H1 (cell line): ENCODE measurements at regions not wholly inside any gene's neighbourhood (a gene's known extent, or its start where the extent isn't known, plus 50 kb on each side); places are given as distances from the start of the nearest gene placed in this dataset.

Experiments
- CTCF ChIA-PET: fragments of 300-600 bp; sonication (Branson Sonifier 250); formaldehyde crosslinking; loops from one replicate; lab custom pipeline; 2021; ENCODE audit not compliant: partially characterized antibody; lab: Charles Lee
- POLR2A ChIA-PET: fragments of 300-600 bp; sonication (Branson Sonifier 250); formaldehyde crosslinking; loops from one replicate; lab custom pipeline; 2021; ENCODE audit warnings: inconsistent platforms; ENCODE audit not compliant: partially characterized antibody; lab: Charles Lee
- DNase-seq, 2 experiments: peaks; one replicate each; pipeline versions ENCODE4 v3.0.0 to v3.0.0-alpha.2; 2010 to 2022; ENCODE audit warnings: low spot score in 2 of 2, low read depth in 1 of 2, mixed read lengths in 1 of 2
- FAIRE-seq: peaks from 2 replicates; lab custom pipeline; 2011; peaks lifted over from hg19 to GRCh38; lab: Jason Lieb, UNC
- H2AFZ ChIP-seq: 2 replicates; pipeline ENCODE4 v1.8.1; 2012; ENCODE audit warnings: low read length, inconsistent platforms
- H2AK5ac ChIP-seq: 2 replicates; pipeline ENCODE4 v1.6.1; 2013; ENCODE audit warnings: low read depth, low read length
- H2BK120ac ChIP-seq: replicated peaks from 2 replicates; pipeline ENCODE3; 2013; ENCODE audit warnings: low read depth, low read length, inconsistent platforms
- H2BK12ac ChIP-seq: 2 replicates; pipeline ENCODE4 v1.6.1; 2013; ENCODE audit warnings: low read depth, low read length
- H2BK15ac ChIP-seq: 2 replicates; pipeline ENCODE4 v1.6.1; 2013; ENCODE audit warnings: low read length
- H2BK20ac ChIP-seq: 2 replicates; pipeline ENCODE4 v1.6.1; 2013; ENCODE audit warnings: low read length
- H2BK5ac ChIP-seq: 2 replicates; pipeline ENCODE4 v1.6.1; 2013; ENCODE audit warnings: low read depth, low read length
- H3K14ac ChIP-seq: 2 replicates; pipeline ENCODE4 v1.6.1; 2013; ENCODE audit warnings: inconsistent platforms; ENCODE audit not compliant: insufficient read length
- H3K18ac ChIP-seq: 2 replicates; pipeline ENCODE4 v1.6.1; 2013; ENCODE audit warnings: low read length; ENCODE audit errors: extremely low read depth
- H3K23ac ChIP-seq: 2 replicates; pipeline ENCODE4 v1.6.1; 2013; ENCODE audit warnings: inconsistent platforms; ENCODE audit not compliant: insufficient read length
- H3K23me2 ChIP-seq: 2 replicates; pipeline ENCODE4 v1.6.1; 2013; ENCODE audit warnings: low read depth, low read length
- H3K27ac ChIP-seq: 2 replicates; pipeline ENCODE4 v1.6.1; 2011; ENCODE audit warnings: low read depth, low read length, inconsistent platforms
- H3K27me3 ChIP-seq, 4 experiments: replicated peaks in 1 of 4; 1 replicate in 1 of 4; 2 replicates in 3 of 4; pipeline versions ENCODE4 v1.6.1 to v1.8.1; 2011 to 2013; ENCODE audit warnings: low read length in 3 of 4, mild to moderate bottlenecking in 3 of 4, inconsistent platforms in 2 of 4, mixed read lengths in 2 of 4, moderate library complexity in 1 of 4; ENCODE audit not compliant: control insufficient read depth in 3 of 4, insufficient read depth in 3 of 4; ENCODE audit errors: extremely low read depth in 1 of 4
- H3K36me3 ChIP-seq, 4 experiments: 2 replicates each; pipeline versions ENCODE4 v1.6.1 to v1.8.1; 2011 to 2013; ENCODE audit warnings: mild to moderate bottlenecking in 4 of 4, low read length in 3 of 4, moderate library complexity in 2 of 4, control low read depth in 1 of 4, inconsistent platforms in 1 of 4; ENCODE audit not compliant: insufficient read depth in 4 of 4, control insufficient read depth in 2 of 4
- H3K4ac ChIP-seq: replicated peaks from 2 replicates; pipeline ENCODE3; 2013; ENCODE audit warnings: low read length, low read depth, mixed read lengths, inconsistent platforms; ENCODE audit not compliant: insufficient read length
- H3K4me1 ChIP-seq, 4 experiments: replicated peaks in 1 of 4; 1 replicate in 1 of 4; 2 replicates in 3 of 4; pipeline versions ENCODE4 v1.6.1 to v1.8.1; 2011 to 2013; ENCODE audit warnings: low read length in 3 of 4, inconsistent platforms in 2 of 4, mixed read lengths in 1 of 4; ENCODE audit not compliant: insufficient read depth in 4 of 4, control insufficient read depth in 3 of 4
- H3K4me2 ChIP-seq, 2 experiments: 2 replicates each; pipeline versions ENCODE4 v1.6.1 to v1.8.1; 2011 to 2013; ENCODE audit warnings: low read depth in 2 of 2, low read length in 2 of 2, control low read depth in 1 of 2, inconsistent platforms in 1 of 2, mild to moderate bottlenecking in 1 of 2; ENCODE audit not compliant: insufficient read depth in 1 of 2
- H3K4me3 ChIP-seq, 4 experiments: fragments of 200-600, 300-600 bp in 1 of 4; sonication (generic), shearing (Covaris generic), sonication (Bioruptor Twin) in 1 of 4; 2 replicates each; pipeline versions ENCODE4 v1.5.1 to v1.8.1; 2011 to 2016; ENCODE audit warnings: low read length in 4 of 4, low read depth in 3 of 4, control low read depth in 2 of 4, inconsistent platforms in 2 of 4, mild to moderate bottlenecking in 2 of 4, mixed read lengths in 1 of 4, moderate library complexity in 1 of 4; ENCODE audit not compliant: insufficient read depth in 2 of 4; ENCODE audit errors: extremely low read depth in 1 of 4
- H3K56ac ChIP-seq: replicated peaks from 2 replicates; pipeline ENCODE3; 2013; ENCODE audit warnings: low read depth, mild to moderate bottlenecking, mixed read lengths, low read length, inconsistent platforms; ENCODE audit not compliant: insufficient read length
- H3K79me1 ChIP-seq: 2 replicates; pipeline ENCODE4 v1.6.1; 2013; ENCODE audit warnings: low read depth, low read length, control low read depth
- H3K79me2 ChIP-seq, 2 experiments: 2 replicates each; pipeline versions ENCODE4 v1.6.1 to v1.8.1; 2012 to 2013; ENCODE audit warnings: low read length in 2 of 2, mild to moderate bottlenecking in 2 of 2, inconsistent platforms in 1 of 2; ENCODE audit not compliant: insufficient read depth in 2 of 2, control insufficient read depth in 1 of 2
- H3K9ac ChIP-seq, 4 experiments: replicated peaks in 1 of 4; 1 replicate in 1 of 4; 2 replicates in 3 of 4; pipeline versions ENCODE4 v1.6.1 to v1.8.1; 2011 to 2013; ENCODE audit warnings: low read depth in 3 of 4, low read length in 3 of 4, control low read depth in 2 of 4, mild to moderate bottlenecking in 2 of 4, moderate library complexity in 2 of 4, inconsistent platforms in 1 of 4; ENCODE audit errors: extremely low read depth in 1 of 4
- H3K9me3 ChIP-seq, 2 experiments: 2 replicates each; pipeline versions ENCODE4 v1.6.1 to v1.8.1; 2012 to 2013; ENCODE audit warnings: mild to moderate bottlenecking in 2 of 2, moderate library complexity in 2 of 2, control low read depth in 1 of 2, inconsistent platforms in 1 of 2, low read depth in 1 of 2, low read length in 1 of 2, mixed read lengths in 1 of 2; ENCODE audit not compliant: insufficient read depth in 2 of 2
- H4K20me1 ChIP-seq, 2 experiments: replicated peaks in 1 of 2; 2 replicates each; pipeline versions ENCODE3 to v1.8.1; 2011 to 2013; ENCODE audit warnings: inconsistent platforms in 2 of 2, low read length in 2 of 2, mild to moderate bottlenecking in 1 of 2; ENCODE audit not compliant: insufficient read depth in 2 of 2, control insufficient read depth in 1 of 2
- H4K5ac ChIP-seq: 2 replicates; pipeline ENCODE4 v1.6.1; 2013; ENCODE audit warnings: low read length, low read depth, mixed read lengths, inconsistent platforms; ENCODE audit not compliant: insufficient read length
- H4K8ac ChIP-seq: 2 replicates; pipeline ENCODE4 v1.8.0; 2013; ENCODE audit warnings: mild to moderate bottlenecking, moderate library complexity, low read length, inconsistent platforms; ENCODE audit not compliant: insufficient read depth; ENCODE audit errors: extremely low read depth
- H4K91ac ChIP-seq: replicated peaks from 2 replicates; pipeline ENCODE3; 2013; ENCODE audit warnings: low read length, mixed read lengths, inconsistent platforms; ENCODE audit not compliant: insufficient read length
- BACH1 ChIP-seq: IDR thresholded peaks from 2 replicates; pipeline ENCODE4 v1.6.1; 2012; ENCODE audit warnings: low read length, improper control_type of control experiment
- BCL11A ChIP-seq, 2 experiments: IDR thresholded peaks; one replicate each; pipeline ENCODE4 v1.6.1; 2011; ENCODE audit warnings: low read depth in 2 of 2, low read length in 2 of 2, mild to moderate bottlenecking in 2 of 2
- CHD1 ChIP-seq: IDR thresholded peaks from 2 replicates; pipeline ENCODE4 v1.6.1; 2012; ENCODE audit warnings: low read depth, low read length, improper control_type of control experiment
- CHD2 ChIP-seq: IDR thresholded peaks from 2 replicates; pipeline ENCODE4 v1.6.1; 2012; ENCODE audit warnings: low read length, improper control_type of control experiment
- CTCF ChIP-seq, 3 experiments: IDR thresholded peaks; 1 replicate in 2 of 3; 2 replicates in 1 of 3; pipeline versions ENCODE4 v1.5.1 to v1.6.1; 2011; ENCODE audit warnings: low read length in 3 of 3, mild to moderate bottlenecking in 3 of 3, inconsistent platforms in 2 of 3, low read depth in 1 of 3, moderate library complexity in 1 of 3; ENCODE audit not compliant: insufficient read depth in 1 of 3; ENCODE audit errors: control extremely low read depth in 1 of 3
- HDAC6 ChIP-seq: IDR thresholded peaks from one replicate; pipeline ENCODE4 v1.7.1; 2012; ENCODE audit warnings: low read depth, mild to moderate bottlenecking, inconsistent platforms, low read length, moderate library complexity
- JUN ChIP-seq: IDR thresholded peaks from 2 replicates; pipeline ENCODE4 v1.6.1; 2011; ENCODE audit warnings: low read depth, mild to moderate bottlenecking, improper control_type of control experiment, low read length
- POLR2AphosphoS5 ChIP-seq: IDR thresholded peaks from 2 replicates; pipeline ENCODE4 v1.6.1; 2011; ENCODE audit warnings: low read depth, low read length
- SAP30 ChIP-seq: fragments of 300-600 bp; sonication (generic); IDR thresholded peaks from 2 replicates; pipeline ENCODE4 v1.7.1; 2012; ENCODE audit warnings: low read length, moderate library complexity, mild to moderate bottlenecking, inconsistent platforms; ENCODE audit not compliant: insufficient read depth, insufficient replicate concordance
- SIRT6 ChIP-seq: IDR thresholded peaks from one replicate; pipeline ENCODE4 v1.7.1; 2012; ENCODE audit warnings: low read length, inconsistent platforms
- SP2 ChIP-seq: IDR thresholded peaks from 2 replicates; pipeline ENCODE4 v1.6.1; 2012; ENCODE audit warnings: mild to moderate bottlenecking, low read length, inconsistent platforms
- TAF1 ChIP-seq: IDR thresholded peaks from 2 replicates; pipeline ENCODE4 v1.6.1; 2011; ENCODE audit warnings: mild to moderate bottlenecking, low read depth, low read length
- TAF7 ChIP-seq: optimal IDR thresholded peaks from 2 replicates; pipeline ENCODE3; 2011; ENCODE audit warnings: low read depth, mild to moderate bottlenecking, inconsistent platforms, low read length, moderate library complexity, borderline replicate concordance
- TCF12 ChIP-seq: IDR thresholded peaks from 2 replicates; pipeline ENCODE4 v1.6.1; 2011; ENCODE audit warnings: low read depth, mild to moderate bottlenecking, low read length
- whole genome bisulfite sequencing, 2 experiments: shearing (Covaris generic) in 1 of 2; methylation state at CpG; one replicate each; pipeline versions ENCODE4 v1.1.6 to v1.1.7; 2013 to 2015; ENCODE audit warnings: low lambda C conversion rate in 2 of 2, mixed read lengths in 2 of 2, inconsistent platforms in 1 of 2, low coverage in 1 of 2, missing lambda C conversion rate in 1 of 2; ENCODE audit not compliant: insufficient replicate concordance in 2 of 2, insufficient coverage in 1 of 2, insufficient read length in 1 of 2; ENCODE audit errors: extremely low coverage in 1 of 2, missing lambda C conversion rate in 1 of 2; 5-methylcytosine and 5-hydroxymethylcytosine counted together

- Histone ChIP-seq H3K27me3 (no peaks in the 10 kb centered on the region), H3K79me2 (no peaks in the 10 kb centered on the region), H2AK5ac (no peak overlapping the region), H4K5ac (no peak overlapping the region), H3K14ac (no peak overlapping the region), H3K4ac (no peak overlapping the region), H2AFZ (no peak overlapping the region), H2BK20ac (no peak overlapping the region), H2BK15ac (no peak overlapping the region), H2BK12ac (no peak overlapping the region), H3K4me2 (no peak overlapping the region), H3K18ac (no peak overlapping the region), H3K9me3 (0 out of 4 replicates have a peak, but pooled peaks cover 0 to under 1% of the 10 kb centered on the region in 2 experiments), H3K23me2 (no peaks in the 10 kb centered on the region), H3K23ac (no peak overlapping the region), H4K8ac (no peak overlapping the region), H3K36me3 (no peaks in the 10 kb centered on the region), H3K4me3 (no peak overlapping the region), H3K4me1 (no peaks in the 10 kb centered on the region), H2BK120ac (no peak overlapping the region), H3K9ac (no peak overlapping the region), H3K79me1 (no peaks in the 10 kb centered on the region), H4K91ac (no peak overlapping the region), H3K27ac (no peak overlapping the region), H4K20me1 (no peaks in the 10 kb centered on the region), H2BK5ac (no peak overlapping the region), H3K56ac (no peak overlapping the region)
- WGBS, 2 experiments, result 93% methylated on average over 5 of the region's 5 CpGs; no CpG with 5 or more reads in 1 of the 2 experiments
- ChIA-PET POLR2A (no interaction called here), CTCF (interaction anchor here (1.5 kb wide), 1 partner anchor 8 kb away, joined by 6 read pairs; no protein-coding TSS in a partner anchor)
- DNase-seq (no peak), FAIRE-seq (no peak)
- TF ChIP-seq SAP30, result no peak
- TF ChIP-seq TAF7, result no peak
- TF ChIP-seq CHD2, result no peak
- TF ChIP-seq TAF1, result no peak
- no peak for TF ChIP-seq CTCF (IDR thresholded peaks at IDR 0.05; ENCODE audit: control extremely low read depth in 1 of 3, insufficient read depth in 1 of 3, low read depth in 1 of 3, low read length in 3 of 3)
- no peak for TF ChIP-seq BCL11A (IDR thresholded peaks at IDR 0.05; ENCODE audit: low read depth in 2 of 2, low read length in 2 of 2)
- no peak for TF ChIP-seq JUN
- TF ChIP-seq SP2, result no peak
- no peak for TF ChIP-seq HDAC6
- no peak for TF ChIP-seq TCF12
- no peak for TF ChIP-seq SIRT6
- no peak for TF ChIP-seq CHD1
- TF ChIP-seq POLR2AphosphoS5, result no peak
- TF ChIP-seq BACH1, result no peak
These were observed 122.5 kb downstream of the ICOS start for GRCh38 chr2:204059016-204059415.
